ENCODE measurements at regions not wholly inside any gene's neighbourhood (a gene's known extent, or its start where the extent isn't known, plus 50 kb on each side); places are given as distances from the start of the nearest gene placed in this dataset.

DNA sequence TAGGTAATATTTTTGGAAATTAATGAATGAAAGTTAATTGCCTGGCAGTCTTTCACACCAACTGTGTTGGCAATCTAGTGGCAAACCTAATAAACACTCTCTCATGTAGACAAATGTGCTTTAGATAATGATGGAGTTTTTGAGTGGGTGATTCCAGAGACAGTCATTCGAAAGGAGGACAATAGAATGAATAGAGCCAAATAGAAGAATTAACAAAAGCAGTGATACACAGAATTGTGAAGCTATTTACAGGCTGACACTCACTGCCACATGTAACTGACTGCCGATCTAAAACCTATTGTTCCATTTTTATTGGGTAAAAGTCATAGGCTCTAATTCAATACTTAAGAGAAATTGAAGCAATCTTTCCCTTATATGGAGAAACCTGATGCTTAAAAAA lies 338.5 kb downstream of the PCDH7 start:
- DNase-seq (ENCODE audit: low spot score), result peak; percentile 77

- DNase-seq (ENCODE audit: low spot score), result no peak
These were observed 339.8 kb downstream of the PCDH7 start for GRCh38 chr4:31059753-31060522.

- DNase-seq (ENCODE audit: low spot score), result no peak
These were observed 344.9 kb downstream of the PCDH7 start for GRCh38 chr4:31065086-31065485.

DNA sequence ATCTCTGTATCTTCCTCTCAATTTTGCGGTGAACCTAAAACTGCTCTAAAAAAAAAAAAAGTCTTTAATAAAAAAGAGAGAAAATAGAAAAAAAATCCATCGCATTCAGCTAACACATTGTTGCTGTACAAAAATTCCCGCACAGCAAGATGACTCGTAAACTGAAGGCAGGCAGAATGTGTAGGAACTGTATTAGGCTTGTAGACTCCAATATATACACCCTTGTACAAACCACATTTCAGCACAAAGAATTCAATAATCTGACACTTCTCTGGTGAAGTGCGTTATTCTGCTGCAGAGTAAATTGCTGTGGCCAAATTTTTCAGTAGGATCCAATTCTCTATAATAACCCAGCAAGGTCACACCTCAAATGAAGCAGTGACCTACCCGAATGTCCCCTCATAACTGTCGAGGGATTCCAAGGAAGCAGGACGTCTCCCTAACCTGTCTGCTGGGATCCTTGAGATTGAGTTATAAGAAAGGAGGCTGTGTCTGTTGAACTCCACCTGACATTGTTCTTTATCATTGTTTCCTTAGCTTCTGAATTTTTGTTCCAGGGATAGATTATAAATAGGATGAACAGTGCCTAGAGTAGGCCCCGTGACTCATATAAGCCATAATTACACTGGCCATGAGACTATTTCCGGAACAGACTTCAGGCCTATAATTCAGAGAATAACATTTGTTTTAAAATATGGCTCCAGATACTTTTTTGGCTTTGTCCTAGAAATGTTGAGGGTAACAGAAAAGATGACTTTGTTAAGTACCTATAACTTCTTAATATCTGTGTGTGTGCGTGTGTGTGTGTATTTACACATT lies 348.3 kb downstream of the PCDH7 start:
- DNase-seq (ENCODE audit: low spot score), result no peak

- no peak for DNase-seq (ENCODE audit: low spot score)
These were observed 349.0 kb downstream of the PCDH7 start for GRCh38 chr4:31069151-31069550.

DNA sequence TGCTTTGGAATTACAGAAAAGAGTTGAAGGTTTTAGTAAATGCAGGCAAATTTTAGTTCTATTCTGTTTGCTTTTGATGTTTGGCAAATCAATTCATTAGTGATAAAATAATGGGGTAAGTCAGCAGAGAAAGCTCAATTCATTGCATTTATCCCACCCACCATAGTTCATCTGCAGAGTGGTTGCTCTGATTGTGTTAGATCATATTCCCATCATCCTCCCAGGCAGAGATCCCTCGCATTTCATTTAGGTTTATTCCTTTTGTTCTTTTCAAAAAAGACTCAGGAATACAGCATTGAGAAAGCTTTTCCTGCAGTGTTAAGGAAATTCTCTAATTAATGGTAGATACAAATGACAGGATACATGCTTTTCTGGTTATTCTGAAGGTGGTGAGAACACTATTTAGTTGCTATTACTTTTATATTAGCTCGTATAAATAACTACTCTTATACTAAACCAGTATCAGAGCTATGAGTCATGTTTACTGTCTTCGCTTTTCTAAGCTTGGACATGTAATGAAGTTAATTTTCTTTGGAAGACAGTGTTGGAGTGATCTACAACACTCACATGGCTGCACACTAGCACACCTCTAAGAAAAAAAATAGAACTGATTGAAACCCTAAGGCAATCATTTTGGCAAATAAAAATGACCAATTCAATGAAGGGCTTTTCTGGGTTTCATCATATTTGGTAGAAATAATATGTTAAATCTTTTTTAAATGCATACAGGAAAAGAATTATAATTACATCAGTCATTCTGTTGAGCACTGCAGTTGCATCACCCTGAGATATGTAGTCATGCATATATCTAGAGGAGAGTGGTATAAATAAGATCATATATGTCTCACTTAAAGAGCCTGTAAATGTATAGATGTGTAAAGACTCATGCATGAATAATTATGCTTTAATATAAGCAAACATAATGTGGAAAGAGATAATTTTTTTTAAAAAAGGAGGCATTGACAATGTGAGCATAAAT lies 351.6 kb downstream of the PCDH7 start:
- no peak for DNase-seq (ENCODE audit: low spot score)

- no peak for DNase-seq (ENCODE audit: low spot score)
These were observed 355.8 kb downstream of the PCDH7 start for GRCh38 chr4:31075969-31076368.

- DNase-seq (ENCODE audit: low spot score), result no peak
These were observed 358.5 kb downstream of the PCDH7 start for GRCh38 chr4:31078661-31079060.

GRCh38 chr4:31080887-31081286 lies 360.7 kb downstream of the PCDH7 start:
- DNase-seq (ENCODE audit: low spot score), result no peak

DNA sequence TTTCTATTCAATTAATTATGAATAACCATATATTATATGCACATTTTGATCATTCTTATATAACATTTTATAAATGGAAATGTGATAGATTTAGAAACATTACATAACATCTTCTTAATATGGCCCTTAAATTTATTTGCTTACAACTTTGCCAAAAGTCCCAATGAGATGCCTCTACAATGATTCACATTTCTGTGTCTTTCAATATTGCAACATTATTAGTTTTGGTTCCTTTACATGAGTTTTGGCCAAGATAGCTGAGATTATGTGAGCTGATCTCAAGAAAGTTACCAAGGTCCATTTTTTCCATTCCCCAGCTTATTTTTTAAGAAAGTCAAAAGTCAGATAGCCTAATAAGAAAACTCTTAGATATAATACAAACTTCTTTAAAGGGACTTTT lies 361.2 kb downstream of the PCDH7 start:
- DNase-seq (ENCODE audit: low spot score), result no peak

GRCh38 chr4:31083456-31083855 lies 363.3 kb downstream of the PCDH7 start:
- DNase-seq (ENCODE audit: low spot score), result no peak

- DNase-seq (ENCODE audit: low spot score), result no peak
These were observed 364.7 kb downstream of the PCDH7 start for GRCh38 chr4:31084806-31085416.

- no peak for DNase-seq (ENCODE audit: low spot score)
These were observed 365.5 kb downstream of the PCDH7 start for GRCh38 chr4:31085689-31086088.

DNA sequence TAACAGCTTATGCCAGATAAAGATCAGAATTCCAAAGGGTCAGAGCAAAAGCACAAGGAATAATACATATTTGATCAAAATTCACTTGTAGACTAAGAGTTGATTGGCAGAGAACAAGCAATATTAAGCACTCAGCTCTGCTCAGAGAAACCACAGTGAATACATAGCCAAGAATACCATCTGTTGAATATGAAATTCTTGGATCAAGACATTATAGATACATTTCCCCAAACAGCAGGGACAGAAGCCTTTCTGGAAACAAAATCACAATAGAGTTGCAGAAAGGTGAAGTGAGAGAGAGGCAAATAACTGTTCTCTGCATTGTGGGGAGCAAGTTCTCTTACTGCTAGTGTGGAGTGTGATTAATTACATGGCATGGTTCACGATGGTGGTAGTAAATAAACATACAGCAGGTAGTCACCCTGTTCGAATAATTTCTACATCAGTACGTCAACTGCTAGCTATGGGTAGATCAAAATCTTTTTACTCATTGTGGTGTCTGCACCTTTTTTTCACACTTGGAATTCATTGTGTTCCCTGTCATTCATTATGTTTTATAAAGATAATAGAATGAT lies 366.7 kb downstream of the PCDH7 start:
- DNase-seq (ENCODE audit: low spot score), result no peak

DNA sequence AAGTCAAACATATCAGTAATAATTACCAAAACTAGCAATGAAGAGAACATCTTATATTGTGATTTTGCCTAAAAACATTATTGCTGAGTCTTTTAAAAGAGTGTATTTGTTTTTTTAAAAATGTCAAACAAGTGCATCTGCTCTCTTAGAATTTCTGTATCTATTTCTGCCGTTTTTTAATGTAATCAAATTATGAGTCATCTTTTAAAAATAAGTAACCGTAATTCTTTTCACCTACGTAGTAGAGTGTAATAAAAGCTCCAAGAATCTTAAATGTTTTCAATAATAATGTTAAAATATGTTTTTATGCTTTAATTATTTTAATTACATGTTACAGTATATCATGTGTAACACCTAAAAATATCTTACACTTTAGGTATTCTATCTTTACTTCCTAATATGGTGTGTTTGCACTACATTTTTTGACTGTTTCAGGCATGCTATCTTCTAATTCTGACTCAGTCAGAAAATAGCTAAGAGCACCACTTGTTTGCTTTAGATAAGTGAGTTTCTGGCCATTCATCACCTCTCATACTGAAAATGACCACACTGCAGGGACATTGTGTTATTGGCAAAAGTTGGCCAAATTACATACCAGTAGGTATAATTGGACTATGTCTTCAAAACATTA lies 368.5 kb downstream of the PCDH7 start:
- DNase-seq (ENCODE audit: low spot score), result no peak

DNA sequence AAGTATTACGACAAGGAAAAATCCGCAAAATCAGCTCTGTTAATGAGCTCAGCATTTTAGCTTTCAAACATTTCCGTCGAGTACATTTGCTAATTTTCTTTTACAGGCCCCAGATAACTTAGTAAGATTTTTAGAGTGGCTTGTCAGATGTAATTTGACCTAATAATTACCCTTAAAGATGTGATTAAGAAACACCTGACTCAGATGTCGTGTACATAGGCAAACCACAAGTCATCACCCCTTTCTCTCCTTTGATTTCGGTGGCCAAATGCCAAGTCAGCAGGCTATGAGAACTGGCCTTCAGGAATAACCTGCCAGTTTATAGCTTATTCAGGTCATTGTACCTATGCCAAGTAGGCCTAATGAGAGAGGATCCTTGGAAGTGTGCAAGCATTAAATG lies 369.6 kb downstream of the PCDH7 start:
- DNase-seq (ENCODE audit: low spot score), result no peak

GRCh38 chr4:31094474-31094873 lies 374.3 kb downstream of the PCDH7 start:
- no peak for DNase-seq (ENCODE audit: low spot score)

DNA sequence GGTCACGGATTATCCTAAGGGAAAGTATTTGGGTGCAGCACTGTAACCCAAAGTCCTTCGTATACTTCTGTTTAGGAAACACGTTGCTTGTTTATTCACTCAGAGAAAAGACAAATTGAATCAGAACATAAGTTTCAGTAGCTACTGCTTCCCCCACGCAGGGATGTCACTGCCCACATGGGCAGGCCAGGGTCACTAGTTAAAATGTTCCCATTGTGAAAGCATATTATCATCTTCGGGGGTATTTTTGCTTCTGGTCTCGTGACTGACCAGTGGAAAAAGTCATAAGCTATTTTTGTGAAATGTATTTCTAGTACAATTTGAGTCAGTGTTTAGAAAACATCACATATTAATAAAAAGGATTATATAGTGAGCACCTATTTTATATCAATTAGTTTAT lies 377.8 kb downstream of the PCDH7 start:
- no peak for DNase-seq (ENCODE audit: low spot score)

GRCh38 chr4:31100536-31100935 lies 380.4 kb downstream of the PCDH7 start:
- no peak for DNase-seq (ENCODE audit: low spot score)

GRCh38 chr4:31104043-31104442 lies 383.9 kb downstream of the PCDH7 start:
- DNase-seq (ENCODE audit: low spot score), result no peak

DNA sequence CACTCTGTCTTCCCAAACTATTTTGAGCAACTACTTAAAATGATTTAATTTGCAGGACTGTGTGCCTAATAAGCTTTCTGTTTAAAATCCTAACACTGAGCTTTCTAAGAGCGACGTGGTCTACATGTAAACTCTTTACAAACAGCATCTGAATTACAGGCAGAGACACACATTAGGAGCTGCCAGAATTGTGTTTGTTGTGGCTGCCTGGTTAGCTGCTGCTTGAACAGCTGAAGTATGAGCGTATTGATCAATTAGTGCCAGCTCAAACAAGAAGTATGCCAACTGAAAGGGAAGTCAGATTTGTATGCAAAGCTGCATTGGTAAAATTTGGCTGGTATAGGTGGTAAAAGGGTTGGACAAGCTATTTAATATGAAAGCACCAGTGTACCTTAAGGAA lies 384.4 kb downstream of the PCDH7 start:
- no peak for DNase-seq (ENCODE audit: low spot score)
